GM12892 (cell line): ENCODE measurements at regions not wholly inside any gene's neighbourhood (a gene's known extent, or its start where the extent isn't known, plus 50 kb on each side); places are given as distances from the start of the nearest gene placed in this dataset.

ENCODE experiments used
- POLR2A ChIP-seq: IDR thresholded peaks from 2 replicates; pipeline ENCODE4 v1.6.1; 2011; ENCODE audit warnings: low read depth, low read length, control low read depth
- POLR2AphosphoS5 ChIP-seq: IDR thresholded peaks from 2 replicates; pipeline ENCODE4 v1.6.1; 2011; ENCODE audit warnings: low read depth, low read length, control low read depth
- TAF1 ChIP-seq: IDR thresholded peaks from 2 replicates; pipeline ENCODE4 v1.6.1; 2011; ENCODE audit warnings: low read depth, mild to moderate bottlenecking, control low read depth, low read length, borderline replicate concordance

- no peak for TF ChIP-seq POLR2AphosphoS5
- no peak for TF ChIP-seq TAF1
- TF ChIP-seq POLR2A = no peak
Measured at GRCh38 chr15:96515371-96515770, 184.9 kb downstream of the NR2F2 start.
